Neural progenitor cell (in vitro differentiated cells): ENCODE measurements at regions not wholly inside any gene's neighbourhood (a gene's known extent, or its start where the extent isn't known, plus 50 kb on each side); places are given as distances from the start of the nearest gene placed in this dataset.

ENCODE experiments used
- EZH2 ChIP-seq: fragments of 200-600 bp; sonication (generic); IDR thresholded peaks from 2 replicates; pipeline ENCODE4 v1.6.1; 2017; ENCODE audit warnings: antibody characterized with exemption, mild to moderate bottlenecking, moderate library complexity
- EZH2phosphoT487 ChIP-seq: fragments of 200-600 bp; sonication (generic); IDR thresholded peaks from 2 replicates; pipeline ENCODE4 v1.6.1; 2017; ENCODE audit warnings: antibody characterized with exemption
- TF ChIP-seq, protein P1 (sequence below): fragments of 200-600 bp; sonication (generic); IDR thresholded peaks from 2 replicates; pipeline ENCODE4 v1.5.1; 2017; ENCODE audit warnings: antibody characterized with exemption, mild to moderate bottlenecking

DNA sequence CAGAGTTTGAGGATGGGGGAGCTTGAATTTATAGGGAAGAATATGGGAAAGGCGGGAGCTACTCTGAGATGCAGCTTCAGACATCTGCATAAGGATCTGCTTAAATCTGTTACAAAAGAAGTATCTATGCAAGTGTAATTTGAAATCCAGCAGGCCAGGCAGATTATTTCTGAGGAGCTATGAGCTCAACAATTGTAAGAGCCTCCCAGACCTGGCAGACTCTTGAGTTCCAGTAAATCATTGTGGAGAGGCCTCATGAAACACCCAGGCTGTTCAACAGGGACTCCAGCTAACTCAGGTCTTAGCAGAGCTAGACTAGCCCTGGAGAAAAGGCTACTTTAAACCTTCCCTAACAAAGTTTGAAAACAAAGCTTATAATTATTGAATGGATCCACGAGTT is 647.5 kb upstream of the CHRM3 start:
- TF ChIP-seq, protein P1, sequence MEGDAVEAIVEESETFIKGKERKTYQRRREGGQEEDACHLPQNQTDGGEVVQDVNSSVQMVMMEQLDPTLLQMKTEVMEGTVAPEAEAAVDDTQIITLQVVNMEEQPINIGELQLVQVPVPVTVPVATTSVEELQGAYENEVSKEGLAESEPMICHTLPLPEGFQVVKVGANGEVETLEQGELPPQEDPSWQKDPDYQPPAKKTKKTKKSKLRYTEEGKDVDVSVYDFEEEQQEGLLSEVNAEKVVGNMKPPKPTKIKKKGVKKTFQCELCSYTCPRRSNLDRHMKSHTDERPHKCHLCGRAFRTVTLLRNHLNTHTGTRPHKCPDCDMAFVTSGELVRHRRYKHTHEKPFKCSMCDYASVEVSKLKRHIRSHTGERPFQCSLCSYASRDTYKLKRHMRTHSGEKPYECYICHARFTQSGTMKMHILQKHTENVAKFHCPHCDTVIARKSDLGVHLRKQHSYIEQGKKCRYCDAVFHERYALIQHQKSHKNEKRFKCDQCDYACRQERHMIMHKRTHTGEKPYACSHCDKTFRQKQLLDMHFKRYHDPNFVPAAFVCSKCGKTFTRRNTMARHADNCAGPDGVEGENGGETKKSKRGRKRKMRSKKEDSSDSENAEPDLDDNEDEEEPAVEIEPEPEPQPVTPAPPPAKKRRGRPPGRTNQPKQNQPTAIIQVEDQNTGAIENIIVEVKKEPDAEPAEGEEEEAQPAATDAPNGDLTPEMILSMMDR: no peak
- TF ChIP-seq EZH2: no peak
- no peak for TF ChIP-seq EZH2phosphoT487
